Adrenal gland (tissue), 9 donors: ENCODE measurements at regions not wholly inside any gene's neighbourhood (a gene's known extent, or its start where the extent isn't known, plus 50 kb on each side); places are given as distances from the start of the nearest gene placed in this dataset.

Experiments
- DNase-seq, 7 donors: peaks; one replicate each; pipeline ENCODE4 v3.0.0-alpha.2; 2019 to 2020
- H3K27ac ChIP-seq, 5 donors: fragments of 200-600 bp; sonication (generic) in 4 of 5; 1 replicate in 3 of 5; 2 replicates in 2 of 5; pipeline versions ENCODE4 v1.5.1 to v1.8.0; 2016 to 2020; ENCODE audit warnings: mild to moderate bottlenecking in 1 of 5
- H3K27me3 ChIP-seq: fragments of 200-600 bp; 2 replicates; pipeline ENCODE4 v1.8.0; 2021
- H3K36me3 ChIP-seq, 2 donors: fragments of 200-600 bp; replicated peaks in 1 of 2; 1 replicate in 1 of 2; 2 replicates in 1 of 2; pipeline versions ENCODE4 v1.5.1 to v1.8.0; 2018 to 2022
- H3K4me1 ChIP-seq, 2 donors: fragments of 200-600 bp; replicated peaks in 1 of 2; 1 replicate in 1 of 2; 2 replicates in 1 of 2; pipeline versions ENCODE4 v1.5.1 to v1.8.0; 2018 to 2021
- H3K4me3 ChIP-seq, 4 donors: fragments of 200-600 bp; sonication (generic) in 3 of 4; one replicate each; pipeline ENCODE4 v1.5.1; 2016 to 2018
- H3K9me3 ChIP-seq, 3 donors: fragments of 200-600 bp; sonication (generic) in 1 of 3; replicated peaks in 1 of 3; 1 replicate in 2 of 3; 2 replicates in 1 of 3; pipeline versions ENCODE4 v1.5.1 to v1.8.0; 2016 to 2021
- CTCF ChIP-seq, 6 experiments: fragments of 450-650 bp in 4 of 6; fragments of 200-600 bp in 2 of 6; sonication (generic) in 1 of 6; IDR thresholded peaks; 1 replicate in 5 of 6; 2 replicates in 1 of 6; pipeline versions ENCODE4 v1.5.1 to v1.8.0; 2016 to 2021; ENCODE audit warnings: antibody characterized with exemption in 6 of 6, mild to moderate bottlenecking in 2 of 6, moderate library complexity in 1 of 6
- POLR2A ChIP-seq, 2 donors: fragments of 450-650 bp; IDR thresholded peaks; one replicate each; pipeline ENCODE4 v1.6.1; 2017; ENCODE audit warnings: antibody characterized with exemption in 2 of 2, mild to moderate bottlenecking in 2 of 2, moderate library complexity in 1 of 2
- WGBS, 4 donors: extraction: QIAGEN DNeasy Blood & Tissue Kit in 2 of 4; methylation state at CpG; one replicate each; pipeline versions ENCODE4 v1.1.5 to v1.1.7; 2013 to 2017; 5-methylcytosine and 5-hydroxymethylcytosine counted together
- intact Hi-C, 2 donors: fragments of 100-400 bp; cut with DNase I; formaldehyde crosslinking; loops; one replicate each; pipeline versions ENCODE4 v1.14.1 to v1.15.0; 2022 to 2023
- donor health status: healthy with polysubstance abuse.
- donor health status: Bipolar disorder and iron deficiency.
- donor health status: DM: yes; HTN: yes; CAD: no.
- donor health status: DM: no; HTN: no; CAD: no.
- donor health status: DM: no; HTN: no; CAD: no.

- Histone ChIP-seq H3K27ac (no peak overlapping the region), H3K4me1 (peaks cover 0 to 5% of the 10 kb centered on the region in 2 donors), H3K9me3 (no peaks in the 10 kb centered on the region), H3K27me3 (no peaks in the 10 kb centered on the region), H3K36me3 (no peaks in the 10 kb centered on the region), H3K4me3 (no peak overlapping the region)
- intact Hi-C loops, result no loop called here
- no peak for DNase-seq
- TF ChIP-seq CTCF (IDR thresholded peaks at IDR 0.05) (no peak), POLR2A (IDR thresholded peaks at IDR 0.05) (no peak)
- 63 to 72% (median 65%) methylated on average over 6 of the region's 6 CpGs for WGBS, 4 donors
These were observed 535.1 kb downstream of the MATN1 start for GRCh38 chr1:30188329-30188728.

- no peaks in the 10 kb centered on the region for H3K36me3 ChIP-seq
- H3K4me3 ChIP-seq, result no peak overlapping the region
- H3K4me1 ChIP-seq, result peaks cover 0 to 5% of the 10 kb centered on the region in 2 donors
- H3K9me3 ChIP-seq, result no peaks in the 10 kb centered on the region
- H3K27me3 ChIP-seq, result no peaks in the 10 kb centered on the region
- TF ChIP-seq POLR2A (IDR thresholded peaks at IDR 0.05) (no peak), CTCF (IDR thresholded peaks at IDR 0.05) (no peak)
- DNase-seq, result no peak
- H3K27ac ChIP-seq, result no peak overlapping the region
- WGBS, 4 donors, result 71 to 84% (median 81%) methylated on average over 4 of the region's 4 CpGs
- intact Hi-C loops, result no loop called here
These were observed 535.9 kb downstream of the MATN1 start for GRCh38 chr1:30187413-30188023.

- intact Hi-C loops, result no loop called here
- H3K4me1 ChIP-seq, result peaks cover 0 to 5% of the 10 kb centered on the region in 2 donors
- H3K36me3 ChIP-seq, result no peaks in the 10 kb centered on the region
- H3K27me3 ChIP-seq, result no peaks in the 10 kb centered on the region
- no peak overlapping the region for H3K27ac ChIP-seq
- no peak overlapping the region for H3K4me3 ChIP-seq
- DNase-seq, result no peak
- no peaks in the 10 kb centered on the region for H3K9me3 ChIP-seq
- 32 to 48% (median 40%) methylated on average over 4 of the region's 4 CpGs for WGBS, 4 donors
- TF ChIP-seq CTCF (IDR thresholded peaks at IDR 0.05) (no peak), POLR2A (IDR thresholded peaks at IDR 0.05) (no peak)
These were observed 536.8 kb downstream of the MATN1 start for GRCh38 chr1:30186586-30186985.

- no peak for DNase-seq
- Histone ChIP-seq H3K4me1 (peaks cover 0 to 3% of the 10 kb centered on the region in 2 donors), H3K9me3 (no peaks in the 10 kb centered on the region), H3K36me3 (no peaks in the 10 kb centered on the region), H3K27ac (no peak overlapping the region), H3K27me3 (no peaks in the 10 kb centered on the region), H3K4me3 (no peak overlapping the region)
- 28 to 68% (median 43%) methylated on average over 4 to 6 of the region's 6 CpGs for WGBS, 4 donors
- intact Hi-C loops, result no loop called here
- TF ChIP-seq CTCF (IDR thresholded peaks at IDR 0.05), result no peak
- TF ChIP-seq POLR2A (IDR thresholded peaks at IDR 0.05), result no peak
These were observed 537.6 kb downstream of the MATN1 start for GRCh38 chr1:30185809-30186208.
